ENCODE measurements at regions not wholly inside any gene's neighbourhood (a gene's known extent, or its start where the extent isn't known, plus 50 kb on each side); places are given as distances from the start of the nearest gene placed in this dataset.

DNA sequence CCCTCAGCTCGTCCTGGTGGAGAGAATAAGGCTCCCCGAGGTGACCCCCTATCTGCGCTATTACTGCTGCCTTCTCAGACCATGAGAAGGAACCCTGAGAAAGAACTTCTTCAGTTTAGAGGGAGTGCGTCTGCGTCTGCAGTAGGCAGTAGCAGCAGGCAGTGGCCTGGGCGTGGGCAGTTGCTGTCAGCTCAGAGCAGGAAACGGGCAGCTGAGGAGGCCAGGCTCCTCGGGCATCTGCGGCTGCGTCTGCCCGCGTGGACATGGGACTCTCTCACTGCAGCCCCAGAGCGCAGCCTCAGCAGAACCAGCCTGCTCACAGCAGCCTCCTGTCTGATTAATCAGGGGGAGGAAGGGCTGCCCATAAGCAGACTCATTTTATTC, 49.8 kb upstream of the FCN1 start:
- DNase-seq, result no peak

GRCh38 chr9:134968011-134968822, 50.5 kb upstream of the FCN1 start:
- no peak for DNase-seq

- DNase-seq, result no peak
Measured at GRCh38 chr9:134968823-134969090, 51.0 kb upstream of the FCN1 start.

- no peak for DNase-seq
Measured at GRCh38 chr9:134969156-134970045, 51.7 kb upstream of the FCN1 start.

DNA sequence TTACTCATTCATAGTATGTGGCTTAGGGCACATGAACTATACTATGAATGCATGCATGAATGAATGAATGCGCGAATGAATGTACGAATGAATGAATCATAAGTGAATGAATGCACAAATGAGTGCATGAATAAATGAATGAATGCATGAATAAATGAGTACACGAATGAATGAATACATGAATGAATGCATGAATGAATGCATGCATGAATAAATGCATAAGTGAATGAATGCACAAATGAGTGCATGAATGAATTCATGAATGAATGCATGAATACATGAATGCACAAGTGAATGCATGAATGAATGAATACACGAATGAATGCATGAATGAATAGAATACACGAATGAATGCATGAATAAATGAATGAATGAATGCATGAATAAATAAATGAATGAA, 52.5 kb upstream of the FCN1 start:
- DNase-seq, result no peak

GRCh38 chr9:134970719-134971118, 53.0 kb upstream of the FCN1 start:
- no peak for DNase-seq

- DNase-seq, result no peak
Measured at GRCh38 chr9:134971196-134971595, 53.5 kb upstream of the FCN1 start.

- DNase-seq, result no peak
Measured at GRCh38 chr9:134971696-134972095, 54.0 kb upstream of the FCN1 start.

DNA sequence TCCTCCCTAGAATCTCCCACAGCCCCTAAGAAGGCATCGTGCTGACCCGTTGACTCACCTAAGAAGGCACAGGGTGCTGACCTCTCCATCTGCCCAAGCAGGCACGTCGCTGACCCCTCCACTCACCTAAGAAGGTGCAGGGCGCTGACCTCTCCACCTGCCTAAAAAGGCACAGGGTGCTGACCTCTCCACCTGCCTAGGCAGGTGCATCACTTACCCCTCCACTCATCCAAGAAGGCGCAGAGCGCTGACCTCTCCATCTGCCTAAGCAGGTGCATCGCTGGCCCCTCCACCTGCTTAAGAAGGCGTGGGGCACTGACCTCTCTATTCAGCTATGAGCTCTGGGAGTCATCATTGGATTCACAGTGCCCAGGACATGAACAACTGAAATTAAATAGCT, 54.4 kb upstream of the FCN1 start:
- DNase-seq, result no peak

- DNase-seq, result no peak
Measured at GRCh38 chr9:134975253-134975652, 57.5 kb upstream of the FCN1 start.

DNA sequence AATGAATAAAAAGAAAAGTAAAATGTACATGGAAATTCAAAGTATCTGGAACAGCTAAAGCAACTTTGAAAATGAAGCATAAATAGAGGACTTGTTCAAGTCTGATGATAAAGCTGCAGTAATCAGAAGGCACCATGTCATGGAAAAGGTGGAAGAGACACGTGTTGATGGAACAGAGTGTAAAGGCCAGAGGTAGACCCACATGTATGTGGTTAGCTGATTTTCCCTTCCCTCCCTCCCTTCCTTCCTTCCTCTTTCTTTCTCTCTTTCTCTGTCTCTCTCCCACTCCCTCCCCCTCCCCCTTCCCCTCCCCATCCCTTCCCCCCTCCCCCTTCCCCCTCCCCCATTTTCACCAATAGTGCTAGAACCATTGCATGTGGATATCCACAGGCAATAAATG, 58.7 kb upstream of the FCN1 start:
- DNase-seq, result no peak

GRCh38 chr9:134978272-134978671, 60.6 kb upstream of the FCN1 start:
- DNase-seq, result no peak

GRCh38 chr9:134980516-134980915, 62.8 kb upstream of the FCN1 start:
- no peak for DNase-seq

DNA sequence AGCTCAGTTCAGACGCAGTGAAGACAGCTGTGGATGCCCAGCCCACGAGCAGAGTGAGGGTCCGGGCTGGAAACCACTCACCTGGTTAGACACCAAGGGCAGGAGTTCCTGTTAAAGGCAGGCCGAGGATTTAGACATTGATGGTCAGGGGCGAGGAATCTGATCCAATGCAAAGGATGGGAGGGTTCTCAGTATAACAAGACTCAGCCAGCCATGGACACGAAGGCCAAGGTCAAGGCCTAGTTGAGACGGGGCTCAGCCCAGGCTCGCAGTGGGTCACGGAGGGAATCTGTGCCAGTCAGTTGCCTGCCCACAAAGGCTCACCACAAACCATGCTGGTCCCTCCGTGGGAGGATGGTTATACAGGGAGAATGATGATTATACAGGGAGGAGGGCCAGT, 63.3 kb upstream of the FCN1 start:
- DNase-seq, result no peak

DNA sequence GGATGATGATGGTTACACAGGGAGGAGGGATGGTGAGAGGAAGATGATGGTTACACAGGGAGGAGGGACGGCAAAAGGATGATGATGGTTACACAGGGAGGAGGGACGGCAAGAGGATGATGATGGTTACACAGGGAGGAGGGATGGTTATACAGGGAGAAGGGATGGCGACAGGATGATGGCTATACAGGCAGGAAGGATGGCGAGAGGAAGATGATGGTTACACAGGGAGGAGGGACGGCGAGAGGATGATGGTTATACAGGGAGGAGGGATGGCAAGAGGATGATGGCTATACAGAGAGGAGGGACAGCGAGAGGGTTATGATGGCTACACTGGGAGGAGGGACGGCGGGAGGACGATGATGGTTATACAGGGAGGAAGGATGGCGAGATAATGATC, 64.1 kb upstream of the FCN1 start:
- no peak for DNase-seq

GRCh38 chr9:134982311-134982710, 64.6 kb upstream of the FCN1 start:
- no peak for DNase-seq

- no peak for DNase-seq
Measured at GRCh38 chr9:134983074-134983473, 65.4 kb upstream of the FCN1 start.

DNA sequence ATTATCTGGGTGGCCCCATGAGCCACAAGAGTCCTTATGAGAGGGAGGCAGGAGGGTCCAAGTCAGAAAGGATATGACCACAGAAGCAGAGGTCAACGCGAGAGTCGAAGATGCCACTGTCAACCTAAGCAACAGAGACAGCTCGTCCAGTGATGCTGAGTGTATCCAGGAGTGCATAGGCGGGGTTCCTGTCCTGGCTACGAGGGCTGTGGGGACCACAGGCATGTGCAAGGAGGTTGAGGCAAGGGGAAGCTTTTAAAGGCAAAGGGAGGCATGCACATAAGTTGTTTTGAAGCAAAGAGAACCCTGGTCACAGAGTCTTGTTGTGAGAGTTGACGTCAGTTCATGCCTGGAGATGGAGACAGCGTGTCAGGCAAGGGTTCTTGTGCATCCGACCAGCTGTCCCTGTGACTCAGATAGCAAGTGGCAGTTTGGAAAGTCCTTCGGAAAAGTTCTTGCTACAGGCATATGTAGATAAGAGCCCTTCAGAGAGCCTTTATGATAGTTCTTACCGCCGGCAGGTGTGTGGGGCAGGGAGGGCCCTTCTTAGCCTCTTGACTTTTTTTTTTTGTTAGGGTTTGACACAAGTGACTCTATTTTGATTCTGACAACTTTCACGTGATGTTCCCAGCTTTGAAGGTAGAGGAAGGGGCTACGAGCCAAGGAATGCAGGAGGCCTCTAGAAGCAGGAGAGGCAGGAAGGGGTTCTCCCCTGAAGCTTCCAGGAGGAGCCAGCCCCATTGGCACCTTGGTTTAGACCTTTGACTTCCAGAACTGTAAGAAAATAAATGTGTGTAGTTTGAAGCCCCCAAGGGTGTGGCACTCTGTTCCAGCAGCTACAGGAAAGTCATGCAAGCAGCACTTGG, 66.0 kb upstream of the FCN1 start:
- DNase-seq, result no peak

- DNase-seq, result no peak
Measured at GRCh38 chr9:134984372-134985265, 66.9 kb upstream of the FCN1 start.

GRCh38 chr9:134985451-134985850, 67.7 kb upstream of the FCN1 start:
- DNase-seq, result no peak

GRCh38 chr9:134986957-134987356, 69.2 kb upstream of the FCN1 start:
- DNase-seq, result no peak

DNA sequence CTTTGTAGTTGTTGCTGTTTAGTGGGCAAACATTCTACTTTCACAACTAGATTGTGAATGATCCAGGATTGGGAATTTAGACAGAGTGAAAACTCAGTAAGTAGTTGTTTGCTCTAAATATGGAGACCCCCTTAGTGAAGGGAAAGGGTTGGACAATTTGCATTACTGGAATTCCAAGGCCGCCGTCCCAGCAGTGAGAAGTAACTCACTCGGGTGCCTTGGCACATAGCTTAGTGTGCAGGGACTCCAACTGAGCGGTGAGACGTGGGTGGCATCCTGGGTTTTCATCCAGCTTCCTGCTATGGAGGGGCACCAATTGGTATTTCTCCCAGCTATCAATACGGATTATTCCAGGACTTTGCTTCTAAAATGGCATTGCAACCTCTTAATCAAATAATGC, 69.7 kb upstream of the FCN1 start:
- DNase-seq, result no peak
